Mesothelial cell of epicardium (in vitro differentiated cells): ENCODE measurements at regions not wholly inside any gene's neighbourhood (a gene's known extent, or its start where the extent isn't known, plus 50 kb on each side); places are given as distances from the start of the nearest gene placed in this dataset.

ENCODE experiments used
- DNase-seq, 2 experiments: peaks; one replicate each; pipeline ENCODE4 v3.0.0; 2021; ENCODE audit warnings: low spot score in 2 of 2; ENCODE audit not compliant: unreplicated experiment in 2 of 2
- H3K27ac Mint-ChIP-seq: 2 replicates; pipeline ENCODE4 v1.8.0; 2021; ENCODE audit warnings: mixed read lengths
- H3K27me3 Mint-ChIP-seq: 2 replicates; pipeline ENCODE4 v1.8.0; 2021; ENCODE audit warnings: low read depth, mixed read lengths
- H3K36me3 Mint-ChIP-seq: 2 replicates; pipeline ENCODE4 v1.8.0; 2021; ENCODE audit warnings: mixed read lengths
- H3K4me1 Mint-ChIP-seq: 2 replicates; pipeline ENCODE4 v1.8.0; 2021; ENCODE audit warnings: mixed read lengths
- H3K4me3 Mint-ChIP-seq: 2 replicates; pipeline ENCODE4 v1.8.0; 2021; ENCODE audit warnings: mild to moderate bottlenecking, moderate library complexity, mixed read lengths
- H3K9me3 Mint-ChIP-seq: 2 replicates; pipeline ENCODE4 v1.8.0; 2021; ENCODE audit warnings: mixed read lengths
- CTCF ChIP-seq: fragments of 200-600 bp; sonication (generic); IDR thresholded peaks from one replicate; pipeline ENCODE4 v1.5.0; 2021; ENCODE audit warnings: antibody characterized with exemption; ENCODE audit not compliant: unreplicated experiment

- TF ChIP-seq CTCF = no peak
- H3K27ac Mint-ChIP-seq = no peak overlapping the region
- DNase-seq = no peak
- no peaks in the 10 kb centered on the region for H3K27me3 Mint-ChIP-seq
- H3K36me3 Mint-ChIP-seq = no peaks in the 10 kb centered on the region
- H3K9me3 Mint-ChIP-seq = peaks cover 3% of the 10 kb centered on the region
- H3K4me3 Mint-ChIP-seq = no peak overlapping the region
- H3K4me1 Mint-ChIP-seq = peaks cover 17% of the 10 kb centered on the region
These were observed 195.8 kb upstream of the NRIP1 start for GRCh38 chr21:15260604-15261003.

GRCh38 chr21:15264084-15264665 lies 199.4 kb upstream of the NRIP1 start:
- no peaks in the 10 kb centered on the region for H3K27me3 Mint-ChIP-seq
- H3K36me3 Mint-ChIP-seq = no peaks in the 10 kb centered on the region
- TF ChIP-seq CTCF = no peak
- no peak for DNase-seq
- no peak overlapping the region for H3K27ac Mint-ChIP-seq
- peaks cover 6% of the 10 kb centered on the region for H3K9me3 Mint-ChIP-seq
- no peak overlapping the region for H3K4me3 Mint-ChIP-seq
- peaks cover 14% of the 10 kb centered on the region for H3K4me1 Mint-ChIP-seq

- no peak for TF ChIP-seq CTCF
- Mint-ChIP-seq H3K4me1 (peaks cover 21% of the 10 kb centered on the region), H3K27me3 (no peaks in the 10 kb centered on the region), H3K27ac (peak overlapping the region; percentile 48), H3K36me3 (no peaks in the 10 kb centered on the region), H3K4me3 (no peak overlapping the region), H3K9me3 (peaks cover 4% of the 10 kb centered on the region)
- no peak for DNase-seq
These were observed 207.4 kb upstream of the NRIP1 start for GRCh38 chr21:15272171-15272570.

- DNase-seq = no peak
- Mint-ChIP-seq H3K27me3 (no peaks in the 10 kb centered on the region), H3K4me1 (peaks cover 21% of the 10 kb centered on the region), H3K27ac (peak overlapping the region; percentile 48), H3K36me3 (no peaks in the 10 kb centered on the region), H3K9me3 (peaks cover 4% of the 10 kb centered on the region), H3K4me3 (no peak overlapping the region)
- TF ChIP-seq CTCF = no peak
These were observed 207.8 kb upstream of the NRIP1 start for GRCh38 chr21:15272591-15272990.

- Mint-ChIP-seq H3K9me3 (peaks cover 4% of the 10 kb centered on the region), H3K4me1 (peaks cover 21% of the 10 kb centered on the region), H3K36me3 (no peaks in the 10 kb centered on the region), H3K4me3 (no peak overlapping the region), H3K27me3 (no peaks in the 10 kb centered on the region), H3K27ac (no peak overlapping the region)
- DNase-seq = no peak
- TF ChIP-seq CTCF = no peak
These were observed 208.4 kb upstream of the NRIP1 start for GRCh38 chr21:15273244-15273643.
